SK-N-SH treated with all-trans-retinoic acid at 6 μM for 48 hours (cell line): ENCODE measurements at regions not wholly inside any gene's neighbourhood (a gene's known extent, or its start where the extent isn't known, plus 50 kb on each side); places are given as distances from the start of the nearest gene placed in this dataset.

ENCODE experiments used
- ATAC-seq: fragments of 200-7000 bp; cut with Tn5 transposase; 3 replicates; pipeline ENCODE4 v1.9.1; 2020; ENCODE audit warnings: mild to moderate bottlenecking, moderate library complexity
- ARNTL ChIP-seq: fragments of 450-650 bp; formaldehyde crosslinking; IDR thresholded peaks from 2 replicates; pipeline ENCODE4 v1.5.0; 2020; ENCODE audit warnings: low read depth, mild to moderate bottlenecking, moderate library complexity, borderline replicate concordance
- BACH2 ChIP-seq: fragments of 250-450 bp; sonication (Bioruptor Pico); IDR thresholded peaks from 2 replicates; pipeline ENCODE4 v1.9.0; 2021; ENCODE audit warnings: mild to moderate bottlenecking, borderline replicate concordance
- CSDC2 ChIP-seq: fragments of 250-450 bp; sonication (Bioruptor Pico); IDR thresholded peaks from 2 replicates; pipeline ENCODE4 v1.5.0; 2020; ENCODE audit warnings: mild to moderate bottlenecking, moderate library complexity
- ESRRG ChIP-seq: fragments of 250-450 bp; sonication (Bioruptor Pico); IDR thresholded peaks from 2 replicates; pipeline ENCODE4 v1.6.1; 2021; ENCODE audit warnings: mild to moderate bottlenecking
- GLIS3 ChIP-seq: fragments of 250-450 bp; sonication (Bioruptor Pico); IDR thresholded peaks from 2 replicates; pipeline ENCODE4 v1.5.0; 2020; ENCODE audit warnings: mild to moderate bottlenecking, moderate library complexity
- ISL1 ChIP-seq: fragments of 250-450 bp; sonication (Bioruptor Pico); IDR thresholded peaks from 2 replicates; pipeline ENCODE4 v2.1.2; 2022; ENCODE audit warnings: mild to moderate bottlenecking, moderate library complexity
- OSR1 ChIP-seq: fragments of 250-450 bp; sonication (Bioruptor Pico); IDR thresholded peaks from 2 replicates; pipeline ENCODE4 v1.8.0; 2022; ENCODE audit warnings: moderate library complexity, mild to moderate bottlenecking, inconsistent platforms
- PPARA ChIP-seq: fragments of 250-450 bp; sonication (Bioruptor Pico); IDR thresholded peaks from 2 replicates; pipeline ENCODE4 v1.5.0; 2020; ENCODE audit warnings: mild to moderate bottlenecking, borderline replicate concordance
- RARB ChIP-seq: fragments of 250-450 bp; sonication (Bioruptor Pico); IDR thresholded peaks from 2 replicates; pipeline ENCODE4 v1.8.0; 2021; ENCODE audit warnings: mild to moderate bottlenecking, moderate library complexity
- SNAI2 ChIP-seq: fragments of 250-450 bp; sonication (Bioruptor Pico); IDR thresholded peaks from 2 replicates; pipeline ENCODE4 v1.5.0; 2020; ENCODE audit warnings: mild to moderate bottlenecking, moderate library complexity
- TCF4 ChIP-seq: fragments of 250-450 bp; sonication (Bioruptor Pico); IDR thresholded peaks from 2 replicates; pipeline ENCODE4 v1.8.0; 2021; ENCODE audit warnings: mild to moderate bottlenecking, moderate library complexity, borderline replicate concordance
- TOX ChIP-seq: fragments of 250-450 bp; sonication (Bioruptor Pico); IDR thresholded peaks from 2 replicates; pipeline ENCODE4 v1.8.0; 2021; ENCODE audit warnings: mild to moderate bottlenecking, moderate library complexity, borderline replicate concordance
- ZC3H10 ChIP-seq: fragments of 250-450 bp; sonication (Bioruptor Pico); IDR thresholded peaks from 2 replicates; pipeline ENCODE4 v1.5.1; 2021; ENCODE audit warnings: mild to moderate bottlenecking, moderate library complexity
- ZFP3 ChIP-seq: fragments of 250-450 bp; sonication (Bioruptor Pico); IDR thresholded peaks from 2 replicates; pipeline ENCODE4 v1.5.0; 2020; ENCODE audit warnings: mild to moderate bottlenecking, moderate library complexity
- ZFP30 ChIP-seq: fragments of 450-650 bp; formaldehyde crosslinking; IDR thresholded peaks from 2 replicates; pipeline ENCODE4 v1.5.0; 2022; ENCODE audit warnings: mild to moderate bottlenecking, moderate library complexity
- ZNF565 ChIP-seq: fragments of 450-650 bp; formaldehyde crosslinking; conservative IDR thresholded peaks from 2 replicates; pipeline ENCODE4 v1.5.0; 2020; ENCODE audit warnings: low read depth, mild to moderate bottlenecking, moderate library complexity
- ZNF70 ChIP-seq: fragments of 450-650 bp; formaldehyde crosslinking; IDR thresholded peaks from 2 replicates; pipeline ENCODE4 v1.5.0; 2020; ENCODE audit warnings: mild to moderate bottlenecking, moderate library complexity
- ZNF8 ChIP-seq: fragments of 450-650 bp; formaldehyde crosslinking; IDR thresholded peaks from 2 replicates; pipeline ENCODE4 v1.5.0; 2020; ENCODE audit warnings: mild to moderate bottlenecking, moderate library complexity
- TF ChIP-seq, protein P1 (sequence below): fragments of 250-450 bp; sonication (Bioruptor Pico); IDR thresholded peaks from 2 replicates; pipeline ENCODE4 v1.5.1; 2020; ENCODE audit warnings: low read depth, mild to moderate bottlenecking, moderate library complexity
- TF ChIP-seq, protein P2 (sequence below): fragments of 250-450 bp; sonication (Bioruptor Pico); IDR thresholded peaks from 2 replicates; pipeline ENCODE4 v1.5.1; 2021; ENCODE audit warnings: mild to moderate bottlenecking, moderate library complexity
- TF ChIP-seq, protein P3 (sequence below): fragments of 250-450 bp; sonication (Bioruptor Pico); IDR thresholded peaks from 2 replicates; pipeline ENCODE4 v1.8.0; 2021; ENCODE audit warnings: low read depth, mild to moderate bottlenecking, moderate library complexity, borderline replicate concordance
- TF ChIP-seq, protein P4 (sequence below): fragments of 250-450 bp; sonication (Bioruptor Pico); IDR thresholded peaks from 2 replicates; pipeline ENCODE4 v1.8.0; 2020; ENCODE audit warnings: mild to moderate bottlenecking, moderate library complexity, borderline replicate concordance
- TF ChIP-seq, protein P5 (sequence below): fragments of 250-450 bp; sonication (Bioruptor Pico); IDR thresholded peaks from 2 replicates; pipeline ENCODE4 v1.5.0; 2020; ENCODE audit warnings: mild to moderate bottlenecking, moderate library complexity

DNA sequence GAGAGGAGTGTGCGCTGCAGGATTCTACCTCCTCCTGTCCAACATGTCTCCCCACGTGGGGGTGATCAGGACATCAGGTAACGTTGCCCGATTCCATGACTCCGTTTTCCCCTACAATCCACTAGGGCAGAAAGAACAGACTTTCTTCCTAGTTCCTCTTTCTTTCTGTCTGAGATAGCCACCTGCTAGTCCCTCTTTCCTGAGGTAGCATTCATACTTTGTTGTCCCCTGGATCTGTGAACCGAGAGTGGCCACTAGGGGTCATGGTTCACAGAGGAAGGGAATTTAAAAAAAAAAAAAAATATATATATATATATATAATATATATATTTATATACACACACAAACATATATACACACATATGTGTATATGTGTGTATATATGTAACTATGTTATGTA lies 210.0 kb upstream of the ZNF521 start:
- ATAC-seq, result peak; percentile 51; the same call in 2 of the 3 replicates
- TF ChIP-seq TCF4 (CRISPR knock-in tag) (no peak), ZNF565 (CRISPR knock-in tag) (no peak), SNAI2 (CRISPR knock-in tag) (no peak), ZC3H10 (no peak), ESRRG (CRISPR knock-in tag) (no peak), ZNF70 (CRISPR knock-in tag) (no peak), ZFP3 (CRISPR knock-in tag) (no peak), OSR1 (no peak), ZNF8 (no peak), ISL1 (CRISPR knock-in tag) (no peak), GLIS3 (CRISPR knock-in tag) (no peak), ZFP30 (CRISPR knock-in tag) (no peak), RARB (CRISPR knock-in tag) (no peak), PPARA (CRISPR knock-in tag) (no peak), BACH2 (CRISPR knock-in tag) (no peak), CSDC2 (CRISPR knock-in tag) (no peak), ARNTL (no peak)
- TF ChIP-seq, protein P1, sequence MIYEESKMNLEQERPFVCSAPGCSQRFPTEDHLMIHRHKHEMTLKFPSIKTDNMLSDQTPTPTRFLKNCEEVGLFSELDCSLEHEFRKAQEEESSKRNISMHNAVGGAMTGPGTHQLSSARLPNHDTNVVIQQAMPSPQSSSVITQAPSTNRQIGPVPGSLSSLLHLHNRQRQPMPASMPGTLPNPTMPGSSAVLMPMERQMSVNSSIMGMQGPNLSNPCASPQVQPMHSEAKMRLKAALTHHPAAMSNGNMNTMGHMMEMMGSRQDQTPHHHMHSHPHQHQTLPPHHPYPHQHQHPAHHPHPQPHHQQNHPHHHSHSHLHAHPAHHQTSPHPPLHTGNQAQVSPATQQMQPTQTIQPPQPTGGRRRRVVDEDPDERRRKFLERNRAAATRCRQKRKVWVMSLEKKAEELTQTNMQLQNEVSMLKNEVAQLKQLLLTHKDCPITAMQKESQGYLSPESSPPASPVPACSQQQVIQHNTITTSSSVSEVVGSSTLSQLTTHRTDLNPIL (CRISPR knock-in tag), result no peak
- TF ChIP-seq, protein P2, sequence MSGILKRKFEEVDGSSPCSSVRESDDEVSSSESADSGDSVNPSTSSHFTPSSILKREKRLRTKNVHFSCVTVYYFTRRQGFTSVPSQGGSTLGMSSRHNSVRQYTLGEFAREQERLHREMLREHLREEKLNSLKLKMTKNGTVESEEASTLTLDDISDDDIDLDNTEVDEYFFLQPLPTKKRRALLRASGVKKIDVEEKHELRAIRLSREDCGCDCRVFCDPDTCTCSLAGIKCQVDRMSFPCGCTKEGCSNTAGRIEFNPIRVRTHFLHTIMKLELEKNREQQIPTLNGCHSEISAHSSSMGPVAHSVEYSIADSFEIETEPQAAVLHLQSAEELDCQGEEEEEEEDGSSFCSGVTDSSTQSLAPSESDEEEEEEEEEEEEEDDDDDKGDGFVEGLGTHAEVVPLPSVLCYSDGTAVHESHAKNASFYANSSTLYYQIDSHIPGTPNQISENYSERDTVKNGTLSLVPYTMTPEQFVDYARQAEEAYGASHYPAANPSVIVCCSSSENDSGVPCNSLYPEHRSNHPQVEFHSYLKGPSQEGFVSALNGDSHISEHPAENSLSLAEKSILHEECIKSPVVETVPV, result no peak
- TF ChIP-seq, protein P3, sequence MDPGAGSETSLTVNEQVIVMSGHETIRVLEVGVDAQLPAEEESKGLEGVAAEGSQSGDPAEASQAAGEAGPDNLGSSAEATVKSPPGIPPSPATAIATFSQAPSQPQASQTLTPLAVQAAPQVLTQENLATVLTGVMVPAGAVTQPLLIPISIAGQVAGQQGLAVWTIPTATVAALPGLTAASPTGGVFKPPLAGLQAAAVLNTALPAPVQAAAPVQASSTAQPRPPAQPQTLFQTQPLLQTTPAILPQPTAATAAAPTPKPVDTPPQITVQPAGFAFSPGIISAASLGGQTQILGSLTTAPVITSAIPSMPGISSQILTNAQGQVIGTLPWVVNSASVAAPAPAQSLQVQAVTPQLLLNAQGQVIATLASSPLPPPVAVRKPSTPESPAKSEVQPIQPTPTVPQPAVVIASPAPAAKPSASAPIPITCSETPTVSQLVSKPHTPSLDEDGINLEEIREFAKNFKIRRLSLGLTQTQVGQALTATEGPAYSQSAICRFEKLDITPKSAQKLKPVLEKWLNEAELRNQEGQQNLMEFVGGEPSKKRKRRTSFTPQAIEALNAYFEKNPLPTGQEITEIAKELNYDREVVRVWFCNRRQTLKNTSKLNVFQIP (CRISPR knock-in tag), result no peak

DNA sequence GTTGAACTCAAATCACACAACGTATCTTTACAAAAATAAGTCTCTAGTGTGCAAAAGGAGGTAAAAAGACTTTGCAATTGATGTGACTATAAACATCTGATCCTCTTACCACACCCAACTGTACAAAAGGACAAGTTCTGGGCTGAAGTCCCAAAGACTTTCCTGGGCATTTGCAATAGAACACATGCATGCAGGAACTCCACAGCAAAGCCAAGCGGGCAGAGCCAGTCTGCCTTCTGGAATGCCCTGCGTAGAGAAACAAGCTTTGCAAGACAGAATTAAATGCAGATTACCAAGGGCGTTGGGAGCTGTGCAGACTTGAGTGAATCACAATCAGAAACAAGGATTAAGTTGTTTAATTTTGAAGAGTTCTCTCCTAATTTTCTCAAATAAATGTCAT lies 208.4 kb upstream of the ZNF521 start:
- no peak for ATAC-seq
- no peak for TF ChIP-seq TCF4 (CRISPR knock-in tag)
- TF ChIP-seq ISL1 (CRISPR knock-in tag), result no peak
- TF ChIP-seq, protein P2, result no peak
- TF ChIP-seq CSDC2 (CRISPR knock-in tag), result no peak
- no peak for TF ChIP-seq BACH2 (CRISPR knock-in tag)
- TF ChIP-seq ESRRG (CRISPR knock-in tag), result no peak
- no peak for TF ChIP-seq OSR1
- TF ChIP-seq, protein P1 (CRISPR knock-in tag), result no peak
- TF ChIP-seq, protein P4, sequence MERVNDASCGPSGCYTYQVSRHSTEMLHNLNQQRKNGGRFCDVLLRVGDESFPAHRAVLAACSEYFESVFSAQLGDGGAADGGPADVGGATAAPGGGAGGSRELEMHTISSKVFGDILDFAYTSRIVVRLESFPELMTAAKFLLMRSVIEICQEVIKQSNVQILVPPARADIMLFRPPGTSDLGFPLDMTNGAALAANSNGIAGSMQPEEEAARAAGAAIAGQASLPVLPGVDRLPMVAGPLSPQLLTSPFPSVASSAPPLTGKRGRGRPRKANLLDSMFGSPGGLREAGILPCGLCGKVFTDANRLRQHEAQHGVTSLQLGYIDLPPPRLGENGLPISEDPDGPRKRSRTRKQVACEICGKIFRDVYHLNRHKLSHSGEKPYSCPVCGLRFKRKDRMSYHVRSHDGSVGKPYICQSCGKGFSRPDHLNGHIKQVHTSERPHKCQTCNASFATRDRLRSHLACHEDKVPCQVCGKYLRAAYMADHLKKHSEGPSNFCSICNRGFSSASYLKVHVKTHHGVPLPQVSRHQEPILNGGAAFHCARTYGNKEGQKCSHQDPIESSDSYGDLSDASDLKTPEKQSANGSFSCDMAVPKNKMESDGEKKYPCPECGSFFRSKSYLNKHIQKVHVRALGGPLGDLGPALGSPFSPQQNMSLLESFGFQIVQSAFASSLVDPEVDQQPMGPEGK (CRISPR knock-in tag), result no peak
- TF ChIP-seq TOX, result no peak

DNA sequence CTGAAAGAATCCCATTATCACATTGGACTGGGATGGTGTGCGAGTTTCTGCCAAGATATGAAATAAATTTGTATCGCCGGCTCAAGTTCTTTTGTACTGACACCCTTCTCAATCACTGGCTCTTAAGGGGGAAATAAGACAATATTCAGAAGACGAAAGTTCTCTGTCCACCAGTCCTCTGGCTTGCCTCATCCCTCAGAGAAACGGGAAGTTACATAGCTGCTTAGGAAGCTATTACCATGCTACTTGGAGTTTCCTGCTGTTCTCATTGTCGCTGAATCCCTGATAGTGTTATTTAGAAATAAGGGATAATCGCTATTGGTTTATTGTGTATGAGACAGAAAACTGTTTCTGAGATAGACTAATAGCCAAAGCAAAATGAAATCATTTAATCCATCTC lies 205.0 kb upstream of the ZNF521 start:
- TF ChIP-seq CSDC2 (CRISPR knock-in tag), result no peak
- TF ChIP-seq PPARA (CRISPR knock-in tag), result no peak
- TF ChIP-seq ZNF70 (CRISPR knock-in tag), result no peak
- no peak for TF ChIP-seq ESRRG (CRISPR knock-in tag)
- TF ChIP-seq ARNTL, result no peak
- no peak for TF ChIP-seq TCF4 (CRISPR knock-in tag)
- TF ChIP-seq ZNF8, result no peak
- TF ChIP-seq ZNF565 (CRISPR knock-in tag), result no peak
- TF ChIP-seq, protein P2, result no peak
- no peak for TF ChIP-seq TOX
- no peak for TF ChIP-seq OSR1
- TF ChIP-seq, protein P5, sequence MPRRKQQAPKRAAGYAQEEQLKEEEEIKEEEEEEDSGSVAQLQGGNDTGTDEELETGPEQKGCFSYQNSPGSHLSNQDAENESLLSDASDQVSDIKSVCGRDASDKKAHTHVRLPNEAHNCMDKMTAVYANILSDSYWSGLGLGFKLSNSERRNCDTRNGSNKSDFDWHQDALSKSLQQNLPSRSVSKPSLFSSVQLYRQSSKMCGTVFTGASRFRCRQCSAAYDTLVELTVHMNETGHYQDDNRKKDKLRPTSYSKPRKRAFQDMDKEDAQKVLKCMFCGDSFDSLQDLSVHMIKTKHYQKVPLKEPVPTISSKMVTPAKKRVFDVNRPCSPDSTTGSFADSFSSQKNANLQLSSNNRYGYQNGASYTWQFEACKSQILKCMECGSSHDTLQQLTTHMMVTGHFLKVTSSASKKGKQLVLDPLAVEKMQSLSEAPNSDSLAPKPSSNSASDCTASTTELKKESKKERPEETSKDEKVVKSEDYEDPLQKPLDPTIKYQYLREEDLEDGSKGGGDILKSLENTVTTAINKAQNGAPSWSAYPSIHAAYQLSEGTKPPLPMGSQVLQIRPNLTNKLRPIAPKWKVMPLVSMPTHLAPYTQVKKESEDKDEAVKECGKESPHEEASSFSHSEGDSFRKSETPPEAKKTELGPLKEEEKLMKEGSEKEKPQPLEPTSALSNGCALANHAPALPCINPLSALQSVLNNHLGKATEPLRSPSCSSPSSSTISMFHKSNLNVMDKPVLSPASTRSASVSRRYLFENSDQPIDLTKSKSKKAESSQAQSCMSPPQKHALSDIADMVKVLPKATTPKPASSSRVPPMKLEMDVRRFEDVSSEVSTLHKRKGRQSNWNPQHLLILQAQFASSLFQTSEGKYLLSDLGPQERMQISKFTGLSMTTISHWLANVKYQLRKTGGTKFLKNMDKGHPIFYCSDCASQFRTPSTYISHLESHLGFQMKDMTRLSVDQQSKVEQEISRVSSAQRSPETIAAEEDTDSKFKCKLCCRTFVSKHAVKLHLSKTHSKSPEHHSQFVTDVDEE, result no peak
- no peak for TF ChIP-seq RARB (CRISPR knock-in tag)
- no peak for TF ChIP-seq ZC3H10
- TF ChIP-seq GLIS3 (CRISPR knock-in tag), result no peak
- ATAC-seq, result no peak
